ENCODE measurements at regions not wholly inside any gene's neighbourhood (a gene's known extent, or its start where the extent isn't known, plus 50 kb on each side); places are given as distances from the start of the nearest gene placed in this dataset.
"Not testable (repeated sequence)": the region's sequence is repeated elsewhere in the genome, so short reads cannot be mapped to it uniquely, and the experiment has no call there.

- no peak for DNase-seq (ENCODE audit: low read depth, low spot score)
- no peaks in the 10 kb centered on the region for H3K4me1 Mint-ChIP-seq
- peaks cover 4% of the 10 kb centered on the region for H3K27me3 Mint-ChIP-seq (ENCODE audit: low read depth)
- peaks cover 3% of the 10 kb centered on the region for H3K36me3 Mint-ChIP-seq (ENCODE audit: low read depth)
- no peak overlapping the region for H3K4me3 Mint-ChIP-seq
- TF ChIP-seq CTCF (conservative IDR thresholded peaks at IDR 0.05), result no peak
- no peak overlapping the region for H3K27ac Mint-ChIP-seq (ENCODE audit: unreplicated experiment)
- peaks cover 13% of the 10 kb centered on the region for H3K9me3 Mint-ChIP-seq
Observed at GRCh38 chr6:130700397-130700796, 126.8 kb upstream of the SMLR1 start.

DNA sequence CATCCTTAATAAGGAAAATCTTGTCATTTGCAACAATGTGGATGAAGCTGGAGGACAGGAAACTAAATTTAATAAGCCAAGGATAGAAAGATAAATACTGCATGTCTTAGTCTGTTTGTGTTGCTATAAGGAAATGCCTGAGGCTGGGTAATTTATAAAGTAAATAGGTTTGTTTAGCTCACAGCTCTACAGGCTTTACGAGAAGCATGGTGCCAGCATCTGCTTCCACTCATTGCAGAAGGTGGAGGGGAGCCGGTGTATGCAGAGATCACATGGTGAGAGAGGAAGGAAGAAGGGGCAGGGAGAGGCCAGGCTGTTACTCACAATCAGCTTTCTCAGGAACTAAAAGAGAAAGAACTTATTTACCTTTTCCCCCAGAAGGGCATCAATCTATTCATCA is 118.9 kb upstream of the SMLR1 start:
- no peak for TF ChIP-seq CTCF (conservative IDR thresholded peaks at IDR 0.05)
- no peak overlapping the region for H3K4me3 Mint-ChIP-seq
- H3K27ac Mint-ChIP-seq (ENCODE audit: unreplicated experiment), result no peak overlapping the region
- DNase-seq (ENCODE audit: low read depth, low spot score), result no peak
- H3K36me3 Mint-ChIP-seq (ENCODE audit: low read depth), result no peaks in the 10 kb centered on the region
- peaks cover 7% of the 10 kb centered on the region for H3K9me3 Mint-ChIP-seq
- peaks cover 12% of the 10 kb centered on the region for H3K4me1 Mint-ChIP-seq
- no peaks in the 10 kb centered on the region for H3K27me3 Mint-ChIP-seq (ENCODE audit: low read depth)

DNA sequence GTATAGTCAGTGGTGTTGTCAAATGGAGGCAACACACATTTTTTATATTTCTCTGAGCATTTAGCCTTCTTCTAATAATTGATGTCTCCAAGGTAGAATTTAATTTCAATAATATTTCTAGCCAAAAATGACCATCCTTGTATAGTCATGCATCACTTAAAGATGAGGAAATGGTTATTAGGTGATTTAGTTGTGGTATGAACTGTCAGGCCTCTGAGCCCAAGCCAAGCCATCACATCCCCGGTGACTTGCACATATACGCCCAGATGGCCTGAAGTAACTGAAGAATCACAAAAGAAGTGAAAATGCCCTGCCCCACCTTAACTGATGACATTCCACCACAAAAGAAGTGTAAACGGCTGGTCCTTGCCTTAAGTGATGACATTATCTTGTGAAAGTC is 115.6 kb upstream of the SMLR1 start:
- not testable (repeated sequence) for DNase-seq (ENCODE audit: low read depth, low spot score); H3K27ac Mint-ChIP-seq (ENCODE audit: unreplicated experiment); H3K27me3 Mint-ChIP-seq (ENCODE audit: low read depth); H3K9me3 Mint-ChIP-seq; H3K36me3 Mint-ChIP-seq (ENCODE audit: low read depth); H3K4me3 Mint-ChIP-seq
- H3K4me1 Mint-ChIP-seq, result peaks cover 20% of the 10 kb centered on the region

GRCh38 chr6:130713144-130713543 is 114.1 kb upstream of the SMLR1 start:
- Mint-ChIP-seq H3K4me3 (no peak overlapping the region), H3K36me3 (ENCODE audit: low read depth) (no peaks in the 10 kb centered on the region), H3K4me1 (peaks cover 20% of the 10 kb centered on the region), H3K9me3 (no peaks in the 10 kb centered on the region), H3K27ac (ENCODE audit: unreplicated experiment) (no peak overlapping the region), H3K27me3 (ENCODE audit: low read depth) (no peaks in the 10 kb centered on the region)
- no peak for TF ChIP-seq CTCF (conservative IDR thresholded peaks at IDR 0.05)
- peak; percentile 14 for DNase-seq (ENCODE audit: low read depth, low spot score)

DNA sequence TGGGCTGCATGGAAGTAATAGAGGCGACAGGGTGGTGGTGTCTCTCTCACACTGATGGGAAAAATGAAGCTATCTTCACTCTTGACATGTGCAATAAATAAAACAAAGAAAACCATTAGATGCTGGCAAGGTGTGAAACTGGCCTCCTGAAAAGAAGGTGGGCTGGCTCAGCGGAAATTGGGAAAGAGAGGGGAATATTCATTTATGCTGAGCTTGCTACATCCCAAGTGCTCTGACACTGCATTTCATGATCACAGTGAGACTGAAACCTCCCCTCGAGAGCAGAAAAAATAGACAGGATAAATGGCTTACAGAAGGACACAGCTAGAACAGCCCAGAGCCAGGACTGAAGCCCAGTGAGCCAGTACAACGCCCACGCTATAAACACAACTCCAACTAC is 112.1 kb upstream of the SMLR1 start:
- Mint-ChIP-seq H3K27me3 (ENCODE audit: low read depth) (no peaks in the 10 kb centered on the region), H3K27ac (ENCODE audit: unreplicated experiment) (no peak overlapping the region), H3K4me1 (peaks cover 20% of the 10 kb centered on the region), H3K36me3 (ENCODE audit: low read depth) (no peaks in the 10 kb centered on the region), H3K4me3 (no peak overlapping the region), H3K9me3 (peaks cover 8% of the 10 kb centered on the region)
- TF ChIP-seq CTCF (conservative IDR thresholded peaks at IDR 0.05), result no peak
- no peak for DNase-seq (ENCODE audit: low read depth, low spot score)

- Mint-ChIP-seq H3K36me3 (ENCODE audit: low read depth) (no peaks in the 10 kb centered on the region), H3K9me3 (peaks cover 8% of the 10 kb centered on the region), H3K4me3 (no peak overlapping the region), H3K27ac (ENCODE audit: unreplicated experiment) (no peak overlapping the region), H3K27me3 (ENCODE audit: low read depth) (no peaks in the 10 kb centered on the region), H3K4me1 (peaks cover 20% of the 10 kb centered on the region)
- DNase-seq (ENCODE audit: low read depth, low spot score), result no peak
- no peak for TF ChIP-seq CTCF (conservative IDR thresholded peaks at IDR 0.05)
Observed at GRCh38 chr6:130716466-130716865, 110.7 kb upstream of the SMLR1 start.

Measured in neural crest cell (in vitro differentiated cells).